GM18907 (cell line): ENCODE measurements at regions not wholly inside any gene's neighbourhood (a gene's known extent, or its start where the extent isn't known, plus 50 kb on each side); places are given as distances from the start of the nearest gene placed in this dataset.
"Not testable (repeated sequence)": the region's sequence is repeated elsewhere in the genome, so short reads cannot be mapped to it uniquely, and the experiment has no call there.

Experiments
- ATAC-seq: cut with Tn5 transposase; IDR thresholded peaks from one replicate; pipeline ENCODE4 v1.9.1; 2021; ENCODE audit warnings: mild to moderate bottlenecking, moderate library complexity; ENCODE audit not compliant: unreplicated experiment

DNA sequence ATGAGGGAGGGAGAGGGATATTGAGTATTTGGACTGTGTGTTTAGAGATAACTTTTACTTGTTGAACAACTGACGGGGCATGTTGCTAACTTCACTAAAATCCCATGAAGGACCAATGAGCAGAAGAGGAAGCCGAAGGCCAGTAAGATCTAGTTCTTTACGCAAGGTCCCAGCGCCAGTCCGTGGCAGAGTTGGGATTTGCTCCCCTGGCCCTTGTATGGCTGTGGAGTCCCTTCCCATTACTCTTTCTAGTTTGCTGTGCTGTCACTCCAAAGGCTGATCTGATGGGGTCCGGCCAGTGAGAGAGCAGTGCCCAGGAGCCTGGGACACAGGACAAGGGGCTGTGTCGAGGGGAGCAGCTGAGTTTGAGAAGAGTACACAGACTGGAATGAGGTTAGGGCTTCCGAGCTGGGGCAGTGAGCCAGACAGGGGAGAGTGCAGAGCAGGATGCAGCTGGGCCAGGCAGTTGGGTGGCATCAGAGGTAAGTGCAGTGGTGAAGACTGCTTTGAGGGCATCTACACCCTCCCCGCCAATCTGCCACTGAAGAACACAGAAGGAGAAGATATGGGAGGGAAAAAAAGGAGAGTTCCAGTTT is 692.9 kb upstream of the HS6ST1 start:
- no peak for ATAC-seq

DNA sequence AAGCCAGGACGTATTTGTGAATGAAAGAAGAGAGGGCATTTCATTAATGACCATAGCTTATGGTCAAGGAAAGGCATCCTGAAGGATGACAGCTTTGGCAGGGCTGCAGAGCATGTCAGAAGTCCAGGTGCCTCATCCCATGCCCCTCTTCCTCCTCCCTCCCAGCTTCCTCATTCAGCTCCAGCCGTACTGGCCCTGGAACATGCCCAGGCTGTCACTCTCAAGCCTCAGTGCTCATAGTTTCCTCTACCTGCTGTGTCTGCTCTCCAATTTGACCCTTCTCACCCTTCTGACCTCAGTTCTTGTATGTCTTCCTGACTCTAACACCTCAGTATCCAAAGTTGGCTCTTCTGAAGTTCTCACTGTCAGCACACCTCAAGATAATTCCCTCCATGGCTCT is 695.8 kb upstream of the HS6ST1 start:
- ATAC-seq: no peak

DNA sequence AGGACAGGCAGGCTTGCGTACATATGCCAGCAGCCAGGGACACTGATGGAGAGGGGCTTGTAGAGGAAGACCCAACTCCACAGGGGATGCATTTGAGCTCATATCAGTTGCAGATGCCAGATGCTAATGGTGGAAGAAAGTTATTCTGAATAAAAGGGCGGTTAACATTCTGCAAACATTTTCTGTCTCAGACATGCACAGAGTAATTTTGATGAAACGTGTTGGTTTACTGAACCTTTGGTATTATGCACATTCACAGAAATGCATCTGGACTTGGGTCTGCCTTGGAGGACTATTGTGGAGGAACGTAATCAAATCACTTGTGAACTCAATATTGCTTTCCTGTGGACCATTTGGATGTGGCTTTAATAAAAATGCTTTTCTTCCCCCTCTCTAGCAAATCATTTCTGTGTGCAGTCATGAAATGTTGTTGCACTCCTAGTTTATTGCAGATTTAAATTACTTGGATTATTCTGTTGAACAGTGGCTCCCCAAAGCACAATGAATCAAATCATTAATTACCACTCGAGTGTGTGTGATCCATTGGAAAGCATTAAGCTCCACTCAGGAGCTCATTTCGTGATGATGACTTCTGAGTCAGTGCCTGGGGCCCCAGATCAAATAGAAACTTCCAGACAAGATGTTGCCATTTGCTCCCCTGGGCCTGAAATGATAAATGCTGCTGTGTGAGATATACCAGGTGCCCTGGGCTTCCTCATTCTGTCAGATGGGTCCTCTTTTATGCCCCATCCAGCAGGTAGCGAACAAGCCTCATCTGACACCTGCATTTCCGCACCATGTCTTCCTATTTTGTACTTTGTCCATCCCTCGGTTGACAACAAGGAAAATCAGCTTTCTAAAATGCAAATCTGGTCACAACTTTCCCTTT is 697.0 kb upstream of the HS6ST1 start:
- ATAC-seq: no peak

DNA sequence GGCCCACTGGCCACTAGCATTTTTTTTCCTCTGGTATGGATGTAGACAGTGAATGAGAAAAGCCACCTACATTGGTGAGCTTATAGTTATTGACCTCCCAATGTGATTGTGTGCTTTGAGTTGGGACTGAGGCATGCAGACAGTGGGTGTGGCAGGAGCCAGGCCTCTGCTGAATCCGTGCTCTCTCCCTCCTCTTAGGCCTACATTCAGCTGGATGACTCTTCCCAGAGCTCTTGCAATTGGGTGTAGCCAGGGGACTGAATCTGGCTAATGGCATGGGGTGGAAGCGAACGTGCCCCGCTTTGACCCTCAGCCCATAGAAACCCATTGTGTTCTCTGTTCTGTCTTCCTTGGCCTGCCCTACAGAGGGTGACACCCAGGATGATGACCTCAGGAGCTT is 698.3 kb upstream of the HS6ST1 start:
- no peak for ATAC-seq

DNA sequence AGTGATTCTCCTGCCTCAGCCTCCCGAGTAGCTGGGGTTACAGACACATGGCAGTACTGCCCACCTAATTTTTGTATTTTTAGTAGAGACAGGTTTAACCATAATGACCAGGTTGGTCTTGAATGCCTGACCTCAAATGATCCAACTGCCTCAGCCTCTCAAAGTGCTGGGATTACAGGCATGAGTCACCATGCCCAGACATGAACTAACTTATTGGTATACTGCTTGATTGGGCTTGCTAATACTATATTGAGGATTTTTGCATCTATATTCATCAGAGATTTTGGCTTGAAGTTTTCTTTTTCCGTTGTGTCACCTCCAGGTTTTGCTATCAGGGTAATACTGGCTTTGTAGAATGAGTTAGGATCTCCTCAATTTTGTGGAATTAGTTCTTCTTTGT is 706.1 kb upstream of the HS6ST1 start:
- no peak for ATAC-seq

DNA sequence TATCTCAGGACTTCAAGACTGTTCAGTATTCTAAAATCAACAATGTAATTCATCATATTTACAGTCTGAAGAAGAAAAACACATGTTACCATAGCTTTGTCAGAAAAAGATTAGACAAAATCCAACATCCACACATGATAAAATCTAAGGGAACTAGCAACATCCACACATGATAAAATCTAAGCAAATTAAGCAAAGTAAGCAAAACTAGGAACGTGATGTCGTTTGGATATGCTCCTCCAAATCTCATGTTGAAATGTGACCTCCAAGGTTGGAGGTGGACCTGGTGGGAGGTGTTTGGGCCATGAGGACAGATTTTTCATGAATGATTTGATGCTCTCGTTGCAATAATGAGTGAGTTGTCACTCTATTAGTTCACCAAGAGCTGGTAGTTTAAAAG is 717.3 kb upstream of the HS6ST1 start:
- ATAC-seq: no peak

DNA sequence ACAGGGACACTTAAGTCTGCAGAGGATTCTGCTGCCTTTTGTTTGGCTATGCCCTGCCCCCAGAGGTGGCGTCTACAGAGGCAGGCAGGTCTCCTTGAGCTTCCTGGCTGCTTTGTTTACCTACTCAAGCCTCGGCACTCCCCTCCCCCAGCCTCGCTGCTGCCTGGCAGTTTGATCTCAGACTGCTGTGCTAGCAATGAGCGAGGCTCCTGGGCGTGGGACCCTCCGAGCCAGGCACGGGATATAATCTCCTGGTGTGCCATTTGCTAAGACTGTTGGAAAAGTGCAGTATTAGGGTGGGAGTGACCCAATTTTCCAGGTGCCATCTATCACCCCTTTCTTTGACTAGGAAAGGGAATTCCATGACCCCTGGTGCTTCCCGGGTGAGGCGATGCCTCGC is 725.0 kb upstream of the HS6ST1 start:
- not testable (repeated sequence) for ATAC-seq

DNA sequence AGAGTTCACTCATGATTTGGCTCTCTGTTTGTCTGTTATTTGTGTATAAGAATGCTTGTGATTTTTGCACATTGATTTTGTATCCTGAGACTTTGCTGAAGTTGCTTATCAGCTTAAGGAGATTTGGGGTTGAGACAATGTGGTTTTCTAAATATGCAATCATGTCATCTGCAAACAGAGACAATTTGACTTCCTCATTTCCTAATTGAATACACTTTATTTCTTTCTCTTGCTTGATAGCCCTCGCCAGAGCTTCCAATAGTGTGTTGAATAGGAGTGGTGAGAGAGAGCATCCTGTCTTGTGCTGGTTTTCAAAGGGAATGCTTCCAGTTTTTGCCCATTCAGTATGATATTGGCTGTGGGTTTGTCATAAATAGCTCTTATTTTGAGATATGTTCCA is 727.8 kb upstream of the HS6ST1 start:
- not testable (repeated sequence) for ATAC-seq

DNA sequence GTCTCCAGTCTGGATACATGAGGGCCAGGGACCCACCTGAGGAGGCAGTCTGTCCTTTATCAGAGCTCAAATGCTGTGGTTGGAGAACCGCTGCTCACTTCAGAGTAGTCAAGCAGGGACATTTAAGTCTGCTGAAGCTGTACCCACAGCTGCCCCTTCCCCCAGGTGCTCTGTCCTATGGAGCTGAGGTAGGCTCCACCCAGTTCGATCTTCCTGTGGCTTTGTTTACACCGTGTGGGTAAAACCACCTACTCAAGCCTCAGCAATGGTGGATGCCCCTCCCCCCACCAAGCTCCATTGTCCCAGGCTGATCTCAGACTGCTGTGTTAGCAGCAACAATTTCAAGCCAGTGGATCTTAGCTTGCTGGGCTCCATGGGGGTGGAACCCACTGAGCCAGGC is 731.4 kb upstream of the HS6ST1 start:
- ATAC-seq: no peak

DNA sequence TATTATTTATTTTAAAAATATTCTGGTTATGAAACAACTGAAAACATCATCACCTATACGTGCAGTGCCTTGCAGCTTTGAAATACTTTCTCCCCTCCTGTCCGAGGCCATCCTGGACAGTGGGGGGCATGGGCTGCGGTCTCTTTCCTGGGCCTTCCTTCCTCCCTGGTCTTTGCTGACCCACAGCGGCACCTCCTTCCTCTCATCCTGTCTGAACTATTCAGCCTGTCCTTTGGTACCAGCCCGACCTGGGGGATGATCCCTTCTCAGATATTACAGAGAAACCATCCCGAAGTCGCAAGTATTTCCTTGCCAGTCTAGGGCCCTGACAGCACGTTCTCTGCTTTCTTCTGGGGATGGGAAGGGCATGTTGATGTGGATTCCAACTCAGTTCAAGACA is 736.6 kb upstream of the HS6ST1 start:
- ATAC-seq: no peak

DNA sequence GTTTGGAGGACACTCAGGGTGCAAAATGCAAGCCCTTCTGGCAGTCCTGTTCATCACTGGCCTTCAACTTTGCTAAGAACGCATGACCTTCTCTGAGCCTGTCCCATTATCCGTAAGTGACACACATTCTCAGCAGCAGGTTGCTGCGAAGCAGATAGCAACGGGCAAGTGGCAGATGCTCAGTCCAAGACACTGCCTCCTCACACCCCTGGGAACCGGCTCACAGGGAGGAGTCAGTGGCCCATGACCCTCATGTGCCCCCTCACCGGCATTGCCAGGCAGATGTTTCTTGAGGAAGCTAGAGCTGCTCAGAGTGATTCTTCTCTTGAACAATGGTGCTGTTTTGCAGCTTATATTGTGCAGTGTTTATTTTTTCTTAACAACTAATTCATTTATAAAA is 737.2 kb upstream of the HS6ST1 start:
- ATAC-seq: no peak

DNA sequence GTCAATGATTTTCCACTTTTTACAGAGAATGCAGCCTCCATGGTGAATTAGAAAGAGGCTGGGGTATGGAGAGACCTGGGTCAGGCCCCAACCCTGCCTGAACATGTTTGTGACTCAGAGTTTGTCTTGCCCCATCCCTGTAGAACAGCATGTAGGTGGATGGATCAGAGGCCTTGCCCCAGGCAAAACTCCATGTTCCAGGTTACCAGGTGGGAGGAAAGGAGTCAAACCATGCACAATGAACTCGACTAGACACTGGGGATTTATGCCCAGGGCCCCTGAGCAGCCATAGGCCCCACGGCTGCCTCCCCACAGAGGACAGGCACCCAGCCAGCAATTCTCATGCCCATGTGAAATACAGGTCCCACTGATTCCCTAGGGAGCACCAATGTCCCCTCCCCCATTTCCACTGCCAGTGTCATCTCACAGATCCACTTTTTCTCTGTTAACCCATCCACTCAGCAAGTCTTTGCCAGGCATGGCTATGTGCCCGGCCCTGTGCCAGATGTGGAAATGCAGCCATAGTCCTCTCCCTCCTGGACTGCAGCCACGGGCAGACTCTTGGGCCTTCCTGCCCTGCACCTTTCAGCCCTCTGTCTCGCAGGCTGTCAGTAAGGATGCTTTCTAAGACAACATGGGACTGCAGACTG is 737.8 kb upstream of the HS6ST1 start:
- ATAC-seq: no peak

DNA sequence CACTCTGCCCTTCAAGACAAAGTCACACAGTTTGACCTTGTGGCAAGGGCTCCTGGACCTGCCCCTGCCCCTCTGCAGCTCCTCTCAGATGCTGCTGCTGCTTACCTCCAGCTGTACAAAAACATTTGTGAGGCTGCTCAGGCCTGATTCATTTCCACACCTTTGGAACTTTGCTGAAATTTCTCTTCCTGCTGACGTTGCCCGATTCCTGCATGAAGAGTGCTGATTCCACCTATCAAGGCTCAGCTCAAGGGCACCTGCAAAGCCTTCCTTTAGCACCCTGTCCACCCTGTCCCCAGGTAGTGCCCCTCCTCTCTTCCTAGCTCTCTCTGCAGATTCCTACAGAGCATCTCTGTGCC is 738.3 kb upstream of the HS6ST1 start:
- no peak for ATAC-seq

DNA sequence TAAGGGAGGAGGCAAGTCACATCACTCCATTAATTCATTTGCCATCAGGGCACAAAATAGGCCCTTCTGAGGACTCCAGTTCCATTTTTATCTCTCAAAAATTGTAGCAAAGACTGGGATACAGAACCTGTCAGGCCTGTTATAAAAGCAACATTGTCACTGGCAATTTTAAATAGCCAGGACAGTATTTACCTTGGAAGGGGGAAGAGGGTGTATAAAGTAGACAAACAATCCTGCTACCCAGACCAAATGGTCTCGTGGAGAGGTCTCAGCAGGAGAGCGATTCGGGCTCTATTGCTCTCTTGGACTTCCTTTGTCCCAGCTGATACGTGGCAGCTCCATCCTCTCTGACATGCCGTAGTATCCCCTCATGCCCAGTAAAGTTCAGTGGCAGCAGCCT is 740.3 kb upstream of the HS6ST1 start:
- no peak for ATAC-seq

DNA sequence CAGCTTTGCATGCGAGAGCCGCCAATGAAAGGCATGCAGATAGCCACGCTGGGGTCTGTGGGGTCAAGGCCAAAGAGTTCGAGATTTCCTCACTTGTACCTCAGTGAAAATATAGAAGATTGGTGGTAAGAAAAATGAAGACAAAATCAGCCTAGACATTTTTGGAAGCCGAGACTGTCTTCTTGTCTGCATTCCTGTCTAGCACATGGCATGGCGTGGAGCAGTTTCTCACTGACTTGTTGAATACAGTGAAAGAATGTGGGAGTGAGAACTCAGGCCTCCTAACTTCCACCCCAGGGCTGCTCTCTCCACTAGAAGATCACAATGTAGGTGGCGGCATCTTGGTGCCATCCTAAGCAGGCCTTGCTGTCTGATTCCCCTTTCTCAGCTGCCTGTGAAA is 740.8 kb upstream of the HS6ST1 start:
- no peak for ATAC-seq

DNA sequence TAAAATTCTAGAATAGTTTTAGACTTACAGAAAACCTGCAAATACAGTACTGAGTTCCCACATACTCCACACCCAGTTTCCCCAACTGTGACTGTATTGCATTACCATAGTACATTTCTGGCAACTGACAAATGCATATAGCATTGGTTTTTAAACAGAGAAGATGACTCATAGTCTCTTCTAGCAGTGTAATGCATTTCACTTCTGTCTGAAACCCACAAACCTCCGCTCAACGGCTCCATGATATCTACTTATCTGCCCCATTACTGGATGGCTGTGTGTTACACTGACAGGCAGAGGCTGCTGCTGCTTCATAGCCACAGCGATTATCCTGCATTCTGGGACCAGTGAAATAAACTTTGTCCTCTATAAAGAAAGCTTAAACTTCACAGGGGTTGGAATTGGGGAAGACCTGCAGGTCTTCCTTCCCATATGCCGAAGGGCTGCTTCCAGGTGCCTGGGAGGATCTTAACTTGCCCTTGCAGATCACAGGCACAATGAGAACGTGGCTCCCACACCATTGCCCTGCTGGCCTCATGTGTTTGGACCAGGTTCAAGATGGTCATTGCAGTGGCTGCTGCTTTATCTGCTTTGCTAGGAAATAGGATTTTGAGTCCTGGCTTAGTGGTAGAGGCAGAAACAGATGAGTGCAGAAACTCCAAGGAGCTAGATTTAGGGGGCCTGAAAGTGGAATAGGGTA is 742.6 kb upstream of the HS6ST1 start:
- ATAC-seq: no peak

DNA sequence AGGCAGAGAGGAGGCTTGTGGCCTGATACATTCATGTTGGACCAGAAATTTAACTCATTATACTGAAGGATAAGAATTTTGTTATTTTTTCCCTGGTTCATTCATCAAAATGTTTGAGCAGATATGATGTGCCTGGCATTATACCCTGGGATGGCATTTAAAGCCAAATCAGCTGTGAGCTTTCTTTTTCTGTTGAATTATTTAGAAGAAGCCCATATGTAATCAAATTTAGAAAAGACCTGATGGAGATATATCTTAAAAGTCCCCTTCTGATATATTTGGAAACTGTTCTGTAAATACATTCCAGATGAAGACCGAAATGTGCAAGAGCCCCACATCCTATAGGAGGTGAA is 743.1 kb upstream of the HS6ST1 start:
- ATAC-seq: no peak

DNA sequence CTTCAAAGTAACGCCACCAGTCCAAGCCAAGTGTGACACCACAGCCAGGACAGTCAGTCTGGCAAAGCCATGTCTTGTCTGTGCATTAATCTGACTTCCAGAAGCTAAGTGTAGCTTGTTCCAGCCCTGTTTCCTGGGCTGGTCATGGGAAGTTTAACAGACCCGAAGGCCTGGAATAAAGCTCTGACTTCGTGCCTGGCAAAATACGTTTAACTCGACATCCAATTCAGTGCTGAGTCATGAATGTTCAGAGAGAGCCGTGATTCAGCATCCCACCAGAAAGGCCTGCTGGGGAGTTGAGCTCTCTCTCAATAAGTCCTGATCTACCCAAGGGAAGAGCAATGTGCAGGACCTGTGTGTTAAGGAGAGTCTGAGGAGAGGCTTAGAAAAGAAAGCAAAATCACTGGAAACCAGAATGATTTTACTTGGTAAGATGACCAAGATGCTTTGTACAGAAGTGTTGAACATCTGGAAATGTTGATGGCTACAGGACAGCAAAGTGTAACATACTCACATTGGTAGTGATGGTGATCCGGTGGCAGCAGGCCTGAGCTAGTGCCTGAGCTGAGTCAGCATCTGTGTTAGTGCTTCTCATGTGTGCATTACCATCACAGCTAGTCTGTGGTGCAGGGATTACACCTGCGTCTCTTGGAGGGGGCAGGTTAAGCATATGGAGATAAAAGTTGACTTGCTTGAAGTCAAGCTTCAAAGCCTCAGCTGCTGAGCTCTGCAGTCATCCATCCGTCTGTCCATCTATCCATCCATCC is 743.7 kb upstream of the HS6ST1 start:
- ATAC-seq: no peak

DNA sequence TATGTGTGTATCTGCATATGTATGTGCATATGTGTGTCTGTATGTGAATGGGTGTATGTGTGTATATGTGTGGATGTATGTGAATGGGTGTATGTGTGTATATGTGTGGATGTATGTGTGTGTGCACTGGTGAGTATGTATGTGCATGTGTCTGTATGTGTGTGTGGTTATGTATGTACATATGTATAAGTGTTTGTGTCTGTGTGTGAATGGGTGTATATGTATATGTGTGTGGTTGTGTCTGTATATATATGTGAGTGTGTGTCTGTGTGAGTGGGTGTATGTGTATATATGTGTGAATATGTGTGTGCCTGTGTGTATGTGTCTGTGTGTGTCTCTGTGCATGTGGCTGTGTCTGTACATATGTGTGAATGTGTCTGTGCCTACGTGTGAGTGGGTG is 748.4 kb upstream of the HS6ST1 start:
- ATAC-seq: no peak

DNA sequence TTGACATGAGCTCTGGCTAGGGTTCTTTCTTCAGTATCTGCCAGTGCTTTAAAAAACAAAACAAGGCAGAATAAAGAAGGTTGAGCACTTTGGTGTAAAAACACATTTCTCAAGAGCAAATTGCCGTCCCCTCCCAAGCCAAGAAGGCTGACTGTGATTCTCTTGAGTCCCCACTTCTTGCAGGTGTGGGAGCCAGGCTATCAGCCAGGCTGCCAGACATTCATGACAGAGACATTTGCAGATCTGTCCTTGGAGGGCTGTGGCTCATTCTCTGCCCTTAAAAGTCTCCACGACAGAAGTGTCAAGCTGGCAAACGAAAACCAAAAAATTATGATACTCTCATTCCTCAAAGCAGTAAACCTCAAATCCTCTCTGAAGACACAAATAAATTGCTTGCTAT is 749.3 kb upstream of the HS6ST1 start:
- ATAC-seq: no peak

DNA sequence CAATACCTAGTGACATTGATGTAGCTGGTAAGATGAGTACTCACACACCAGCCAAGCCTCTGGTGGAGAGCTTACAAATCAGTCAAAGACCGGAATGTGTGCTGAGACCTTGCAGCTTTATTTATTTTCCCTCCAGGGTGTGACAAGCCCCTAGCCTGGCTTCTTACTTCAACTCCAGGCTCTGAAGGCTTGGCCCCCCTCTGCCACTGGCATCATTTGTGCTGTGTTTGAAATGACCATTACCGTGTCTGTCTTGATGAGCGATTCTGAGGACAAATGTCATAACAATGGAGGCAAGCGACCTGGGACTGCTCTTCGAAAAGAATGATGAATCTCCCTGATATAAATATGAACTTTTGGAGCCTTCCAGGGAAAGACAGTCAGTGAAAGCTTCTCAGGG is 749.9 kb upstream of the HS6ST1 start:
- ATAC-seq: no peak
